Choroid plexus epithelial cell (primary cell): ENCODE measurements at regions not wholly inside any gene's neighbourhood (a gene's known extent, or its start where the extent isn't known, plus 50 kb on each side); places are given as distances from the start of the nearest gene placed in this dataset.

Source experiments
- DNase-seq: peaks from one replicate; pipeline ENCODE4 v3.0.0-alpha.2; 2010; ENCODE audit warnings: low read depth
- H3K4me3 ChIP-seq: 2 replicates; pipeline ENCODE4 v1.5.1; 2011; ENCODE audit warnings: low read depth, mild to moderate bottlenecking, control low read depth, low read length, moderate library complexity
- TF ChIP-seq, protein P1 (sequence below): conservative IDR thresholded peaks from 2 replicates; pipeline ENCODE4 v1.5.1; 2011; ENCODE audit warnings: low read depth, mild to moderate bottlenecking, control low read depth, inconsistent platforms, low read length, moderate library complexity

DNA sequence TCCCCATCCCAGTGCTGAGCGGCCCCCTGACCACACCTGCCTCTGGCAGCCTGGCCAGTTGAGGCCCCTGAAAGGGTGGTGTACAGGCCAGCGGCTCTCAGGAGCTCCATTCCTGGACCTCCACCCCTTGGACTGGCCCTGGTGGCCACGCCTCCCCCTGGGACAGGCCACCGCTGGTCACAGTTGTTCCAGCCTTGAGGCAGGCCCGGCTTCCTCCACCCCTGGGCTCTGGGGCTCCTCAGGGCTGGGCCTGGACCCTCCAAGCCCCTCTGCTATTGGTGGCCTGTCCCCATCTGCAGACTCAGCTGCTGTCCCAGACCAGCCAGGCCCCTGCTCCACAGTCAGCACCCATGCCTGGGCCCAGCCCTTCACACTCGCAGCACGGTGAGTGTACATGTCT is 93.2 kb upstream of the NKX1-1 start:
- no peak for DNase-seq
- no peak overlapping the region for H3K4me3 ChIP-seq
- TF ChIP-seq, protein P1, sequence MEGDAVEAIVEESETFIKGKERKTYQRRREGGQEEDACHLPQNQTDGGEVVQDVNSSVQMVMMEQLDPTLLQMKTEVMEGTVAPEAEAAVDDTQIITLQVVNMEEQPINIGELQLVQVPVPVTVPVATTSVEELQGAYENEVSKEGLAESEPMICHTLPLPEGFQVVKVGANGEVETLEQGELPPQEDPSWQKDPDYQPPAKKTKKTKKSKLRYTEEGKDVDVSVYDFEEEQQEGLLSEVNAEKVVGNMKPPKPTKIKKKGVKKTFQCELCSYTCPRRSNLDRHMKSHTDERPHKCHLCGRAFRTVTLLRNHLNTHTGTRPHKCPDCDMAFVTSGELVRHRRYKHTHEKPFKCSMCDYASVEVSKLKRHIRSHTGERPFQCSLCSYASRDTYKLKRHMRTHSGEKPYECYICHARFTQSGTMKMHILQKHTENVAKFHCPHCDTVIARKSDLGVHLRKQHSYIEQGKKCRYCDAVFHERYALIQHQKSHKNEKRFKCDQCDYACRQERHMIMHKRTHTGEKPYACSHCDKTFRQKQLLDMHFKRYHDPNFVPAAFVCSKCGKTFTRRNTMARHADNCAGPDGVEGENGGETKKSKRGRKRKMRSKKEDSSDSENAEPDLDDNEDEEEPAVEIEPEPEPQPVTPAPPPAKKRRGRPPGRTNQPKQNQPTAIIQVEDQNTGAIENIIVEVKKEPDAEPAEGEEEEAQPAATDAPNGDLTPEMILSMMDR: no peak

DNA sequence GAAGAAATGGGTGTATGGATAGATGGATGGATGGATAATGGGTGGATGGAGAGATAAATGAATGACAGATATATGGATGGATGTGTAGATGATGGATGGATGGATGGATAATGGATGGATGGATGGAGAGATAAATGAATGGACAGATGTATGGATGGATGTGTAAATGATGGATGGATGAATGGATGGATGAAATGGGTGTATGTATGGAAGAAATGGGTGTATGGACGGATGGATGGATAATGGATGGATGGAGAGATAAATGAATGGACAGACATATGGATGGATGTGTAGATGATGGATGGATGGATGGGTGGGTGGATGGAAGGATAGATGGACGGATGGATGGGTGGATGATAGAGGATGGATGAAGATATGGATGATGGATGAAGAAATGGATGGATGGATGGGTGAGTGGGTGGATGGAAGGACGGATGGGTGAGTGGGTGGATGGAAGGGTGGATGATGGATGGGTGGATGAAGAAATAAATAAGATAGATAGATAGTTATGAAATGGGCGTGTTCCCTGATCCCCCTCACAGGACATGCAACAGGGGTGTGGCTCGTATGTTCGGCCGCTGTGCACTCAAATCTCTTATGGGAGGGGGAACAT is 91.1 kb upstream of the NKX1-1 start:
- DNase-seq: no peak
- no peak overlapping the region for H3K4me3 ChIP-seq
- TF ChIP-seq, protein P1: no peak

DNA sequence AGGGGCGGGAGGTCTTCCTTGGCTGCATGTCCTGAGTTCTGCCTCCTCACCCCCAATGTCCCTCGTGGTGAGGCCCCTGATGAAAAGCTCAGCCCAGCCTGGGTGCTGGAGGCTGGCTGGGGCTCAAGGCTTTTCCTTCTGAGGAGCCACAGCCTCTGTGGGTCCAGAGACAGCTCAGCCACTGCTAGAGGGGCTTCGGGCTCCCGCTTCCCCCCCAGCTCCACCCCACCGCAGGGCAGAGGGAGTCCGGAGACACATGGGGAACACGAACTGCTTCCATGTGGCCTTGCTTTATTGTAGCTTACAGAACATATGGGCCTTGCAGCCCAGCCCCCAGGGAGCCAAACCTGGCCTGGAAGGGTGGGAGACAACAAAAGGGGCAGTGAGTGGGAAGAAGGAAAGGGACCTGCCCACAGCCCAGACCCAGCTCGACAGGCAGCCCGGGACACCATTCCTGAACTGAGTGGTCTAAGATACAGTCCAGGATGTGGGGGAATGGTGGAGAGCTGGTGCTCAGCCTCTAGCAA is 89.9 kb upstream of the NKX1-1 start:
- no peak for DNase-seq
- H3K4me3 ChIP-seq: no peak overlapping the region
- TF ChIP-seq, protein P1: no peak

DNA sequence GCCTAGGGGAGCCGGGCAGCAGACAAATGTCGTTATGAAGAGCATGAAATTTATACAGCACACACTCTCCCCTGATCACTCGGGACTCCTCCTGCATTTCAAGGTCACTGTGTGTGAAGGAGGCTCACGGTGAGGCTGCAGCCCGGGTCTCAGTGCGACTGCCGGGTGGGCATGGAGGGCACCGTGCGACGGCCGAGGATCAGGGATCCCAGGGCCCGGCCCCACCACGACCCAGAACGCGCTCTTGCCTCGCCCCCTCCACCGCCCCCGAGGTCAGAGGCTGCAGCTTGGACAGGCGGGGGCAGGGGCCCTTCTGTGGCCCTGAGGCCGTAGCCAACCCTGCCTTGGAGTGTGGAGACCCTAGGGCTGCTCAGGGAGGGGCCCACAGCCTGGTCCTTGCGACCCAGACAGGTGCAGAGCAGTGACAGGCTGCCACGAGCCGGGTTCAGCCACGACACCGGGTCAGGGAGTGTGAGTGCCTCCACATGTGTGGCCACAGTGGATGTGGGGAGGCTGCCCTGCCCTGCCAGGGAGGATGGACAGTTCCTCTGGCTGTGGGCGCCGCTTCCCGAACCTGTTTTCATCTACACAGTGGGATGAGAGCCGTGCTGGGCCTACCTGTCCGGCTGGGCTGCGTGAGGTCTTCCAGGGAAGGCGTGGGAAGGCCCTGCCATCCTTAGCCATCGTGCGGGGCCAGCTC is 89.3 kb upstream of the NKX1-1 start:
- no peak for DNase-seq
- TF ChIP-seq, protein P1: no peak
- H3K4me3 ChIP-seq: no peak overlapping the region

DNA sequence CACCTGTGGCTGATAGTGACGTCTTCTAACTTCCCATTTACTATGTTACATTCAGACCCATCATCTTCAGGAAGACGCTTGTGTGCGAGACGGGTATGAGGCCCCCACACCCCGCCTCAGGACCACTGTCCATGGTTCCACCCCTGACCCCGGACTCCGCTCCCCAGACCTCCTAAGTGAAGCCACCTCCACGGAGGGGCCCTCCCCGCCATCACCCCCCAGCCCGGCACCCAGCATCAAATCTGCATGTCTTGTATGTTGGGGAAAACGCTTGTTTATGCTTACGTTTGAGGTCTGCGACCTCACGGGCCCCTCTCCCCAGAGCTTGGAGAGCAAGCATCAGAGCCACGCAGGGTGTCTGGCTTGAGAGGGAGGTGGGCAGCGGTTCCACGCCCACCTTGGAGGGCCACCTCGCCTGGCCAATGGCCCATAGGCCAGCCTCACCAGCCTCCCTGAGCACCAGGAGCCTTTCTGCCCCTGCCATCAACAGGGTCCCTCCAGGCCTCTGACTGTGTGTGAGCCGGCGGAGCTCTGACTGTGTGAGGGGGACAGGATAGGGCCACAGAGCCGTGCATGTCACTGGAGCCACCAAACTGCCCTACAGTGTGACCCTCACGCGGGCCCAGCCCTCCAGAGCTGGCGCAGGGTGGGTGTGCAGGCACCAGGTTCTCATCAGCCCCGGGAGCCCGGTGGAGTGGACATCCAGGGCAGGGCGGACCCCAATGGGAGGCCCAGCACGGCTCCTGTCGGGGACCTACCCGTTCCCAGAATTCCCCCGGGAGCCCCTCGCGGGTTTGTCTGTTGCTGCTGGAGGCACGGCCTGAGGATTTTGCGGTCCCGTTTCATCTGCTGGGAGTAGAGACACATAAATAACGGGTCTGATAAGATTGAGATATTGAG is 88.4 kb upstream of the NKX1-1 start:
- DNase-seq: no peak
- H3K4me3 ChIP-seq: no peak overlapping the region
- TF ChIP-seq, protein P1: no peak

DNA sequence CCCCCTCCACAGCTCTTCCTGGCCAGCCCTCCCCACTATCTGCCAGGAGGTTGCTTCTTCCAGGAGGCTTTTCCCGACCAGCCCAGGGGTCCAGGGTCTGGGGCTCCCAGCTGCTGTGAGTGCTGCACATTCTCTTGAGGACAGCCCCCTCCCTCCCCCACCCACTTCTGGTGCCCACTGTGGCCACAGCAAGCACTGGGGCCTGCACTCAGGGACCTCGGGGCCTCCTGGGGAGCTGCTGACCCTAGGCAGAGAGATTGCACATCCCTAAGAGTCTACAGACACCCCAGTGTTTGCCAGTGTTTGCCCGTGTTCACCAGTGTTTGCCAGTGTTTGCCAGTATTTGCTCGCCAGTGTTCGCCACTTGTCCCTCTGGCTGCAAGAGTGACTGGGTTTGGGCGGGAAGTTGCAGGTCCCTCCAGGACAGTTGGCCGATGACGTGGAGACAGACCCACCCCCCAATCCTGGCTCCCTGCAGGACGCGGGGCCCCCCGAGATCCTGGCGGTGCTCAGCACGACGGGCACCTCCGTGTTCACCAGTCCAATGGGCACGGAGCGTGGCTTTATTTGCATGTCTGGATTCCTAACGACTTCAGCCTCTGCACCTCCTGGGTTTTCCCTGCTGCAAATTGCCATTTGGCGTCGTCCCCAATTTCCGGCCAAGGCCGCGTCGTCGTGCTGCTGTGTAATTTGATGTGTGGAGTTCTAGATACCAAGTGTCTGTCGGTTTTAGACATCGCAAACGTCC is 87.5 kb upstream of the NKX1-1 start:
- no peak for DNase-seq
- TF ChIP-seq, protein P1: no peak
- H3K4me3 ChIP-seq: no peak overlapping the region
